HT1080 (cell line): ENCODE measurements at regions not wholly inside any gene's neighbourhood (a gene's known extent, or its start where the extent isn't known, plus 50 kb on each side); places are given as distances from the start of the nearest gene placed in this dataset.

Source experiments
- DNase-seq: peaks from one replicate; pipeline ENCODE4 v3.0.0-alpha.2; 2015; ENCODE audit warnings: low read depth

GRCh38 chr7:35501681-35502080 lies 193.3 kb downstream of the HERPUD2 start:
- DNase-seq: no peak

GRCh38 chr7:35499226-35499625 lies 195.7 kb downstream of the HERPUD2 start:
- DNase-seq: no peak

GRCh38 chr7:35498416-35498815 lies 196.5 kb downstream of the HERPUD2 start:
- no peak for DNase-seq

- DNase-seq: no peak
These were observed 199.1 kb downstream of the HERPUD2 start for GRCh38 chr7:35495844-35496243.

- DNase-seq: no peak
These were observed 199.6 kb downstream of the HERPUD2 start for GRCh38 chr7:35495377-35495776.

- no peak for DNase-seq
These were observed 200.5 kb downstream of the HERPUD2 start for GRCh38 chr7:35494407-35494806.

GRCh38 chr7:35492451-35493175 lies 202.3 kb downstream of the HERPUD2 start:
- no peak for DNase-seq

- DNase-seq: no peak
These were observed 203.7 kb downstream of the HERPUD2 start for GRCh38 chr7:35491233-35491632.

GRCh38 chr7:35487841-35488240 lies 207.1 kb downstream of the HERPUD2 start:
- no peak for DNase-seq

GRCh38 chr7:35487402-35487801 lies 207.5 kb downstream of the HERPUD2 start:
- no peak for DNase-seq

GRCh38 chr7:35485436-35485835 lies 209.5 kb downstream of the HERPUD2 start:
- no peak for DNase-seq

GRCh38 chr7:35483568-35483967 lies 211.4 kb downstream of the HERPUD2 start:
- DNase-seq: no peak

GRCh38 chr7:35482231-35482630 lies 212.7 kb downstream of the HERPUD2 start:
- no peak for DNase-seq

- no peak for DNase-seq
These were observed 214.1 kb downstream of the HERPUD2 start for GRCh38 chr7:35480806-35481205.

- no peak for DNase-seq
These were observed 217.3 kb downstream of the HERPUD2 start for GRCh38 chr7:35477609-35478008.

- DNase-seq: no peak
These were observed 220.2 kb upstream of the TBX20 start for GRCh38 chr7:35474100-35474499.

- DNase-seq: no peak
These were observed 214.7 kb upstream of the TBX20 start for GRCh38 chr7:35468606-35469005.

GRCh38 chr7:35467456-35467978 lies 213.6 kb upstream of the TBX20 start:
- DNase-seq: peak; percentile 45

- DNase-seq: no peak
These were observed 212.0 kb upstream of the TBX20 start for GRCh38 chr7:35465791-35466336.

- no peak for DNase-seq
These were observed 209.9 kb upstream of the TBX20 start for GRCh38 chr7:35463751-35464150.

- DNase-seq: no peak
These were observed 209.3 kb upstream of the TBX20 start for GRCh38 chr7:35463176-35463700.

- DNase-seq: no peak
These were observed 200.9 kb upstream of the TBX20 start for GRCh38 chr7:35454575-35455385.
